ENCODE measurements at regions not wholly inside any gene's neighbourhood (a gene's known extent, or its start where the extent isn't known, plus 50 kb on each side); places are given as distances from the start of the nearest gene placed in this dataset.

DNA sequence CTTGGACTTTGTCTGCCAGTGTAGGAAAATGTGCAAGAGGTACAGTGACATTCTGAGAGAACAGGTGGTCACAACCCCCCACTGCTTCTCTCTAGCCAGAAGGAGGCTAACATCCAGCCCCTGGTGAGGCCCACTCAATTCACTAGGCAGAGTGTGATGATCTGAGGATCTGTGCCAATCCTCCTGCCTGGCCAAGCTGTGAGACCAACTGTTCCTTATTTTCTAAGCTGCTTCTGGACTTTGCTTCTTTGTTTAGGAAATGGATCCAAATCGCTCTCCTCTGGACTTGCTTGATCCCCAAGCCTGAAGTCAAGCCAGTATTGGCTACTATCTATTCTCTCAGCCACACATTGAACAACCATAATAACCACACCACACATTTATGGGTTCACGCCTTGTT, 202.8 kb downstream of the PIK3C3 start:
- Histone ChIP-seq H3K9me3 (ENCODE audit: low read depth) (no peaks in the 10 kb centered on the region), H3K27me3 (no peaks in the 10 kb centered on the region), H3K27ac (no peak overlapping the region), H3K4me1 (ENCODE audit: low read depth) (peaks cover 36% of the 10 kb centered on the region), H3K36me3 (no peaks in the 10 kb centered on the region), H3K4me3 (no peak overlapping the region)
- no peak for DNase-seq (ENCODE audit: low read depth in 1 of 2, low spot score in 1 of 2)
- TF ChIP-seq, protein P1, sequence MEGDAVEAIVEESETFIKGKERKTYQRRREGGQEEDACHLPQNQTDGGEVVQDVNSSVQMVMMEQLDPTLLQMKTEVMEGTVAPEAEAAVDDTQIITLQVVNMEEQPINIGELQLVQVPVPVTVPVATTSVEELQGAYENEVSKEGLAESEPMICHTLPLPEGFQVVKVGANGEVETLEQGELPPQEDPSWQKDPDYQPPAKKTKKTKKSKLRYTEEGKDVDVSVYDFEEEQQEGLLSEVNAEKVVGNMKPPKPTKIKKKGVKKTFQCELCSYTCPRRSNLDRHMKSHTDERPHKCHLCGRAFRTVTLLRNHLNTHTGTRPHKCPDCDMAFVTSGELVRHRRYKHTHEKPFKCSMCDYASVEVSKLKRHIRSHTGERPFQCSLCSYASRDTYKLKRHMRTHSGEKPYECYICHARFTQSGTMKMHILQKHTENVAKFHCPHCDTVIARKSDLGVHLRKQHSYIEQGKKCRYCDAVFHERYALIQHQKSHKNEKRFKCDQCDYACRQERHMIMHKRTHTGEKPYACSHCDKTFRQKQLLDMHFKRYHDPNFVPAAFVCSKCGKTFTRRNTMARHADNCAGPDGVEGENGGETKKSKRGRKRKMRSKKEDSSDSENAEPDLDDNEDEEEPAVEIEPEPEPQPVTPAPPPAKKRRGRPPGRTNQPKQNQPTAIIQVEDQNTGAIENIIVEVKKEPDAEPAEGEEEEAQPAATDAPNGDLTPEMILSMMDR (IDR thresholded peaks at IDR 0.05; ENCODE audit: low read depth, low read length), result no peak

DNA sequence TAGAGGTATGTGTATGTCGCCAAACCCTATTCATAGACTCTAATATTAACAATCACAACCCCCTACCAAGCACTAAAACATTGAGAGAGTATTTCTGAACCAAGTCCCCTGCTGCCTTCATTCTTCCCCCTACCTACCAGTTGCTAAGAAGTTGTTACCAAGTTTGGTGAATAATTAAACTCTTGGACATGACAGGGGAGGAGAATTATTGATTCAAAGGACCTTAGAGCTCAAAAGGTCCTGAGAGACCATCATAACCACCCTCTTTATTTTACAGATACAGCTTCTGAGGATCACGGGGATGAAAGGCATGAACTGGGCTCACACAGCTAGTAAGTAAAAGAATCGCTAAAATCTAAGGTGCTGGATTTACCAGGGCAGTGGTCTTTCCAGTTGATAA, 204.1 kb downstream of the PIK3C3 start:
- H3K9me3 ChIP-seq (ENCODE audit: low read depth), result no peaks in the 10 kb centered on the region
- peaks cover 26% of the 10 kb centered on the region for H3K4me1 ChIP-seq (ENCODE audit: low read depth)
- TF ChIP-seq, protein P1 (IDR thresholded peaks at IDR 0.05; ENCODE audit: low read depth, low read length), result no peak
- no peak overlapping the region for H3K4me3 ChIP-seq
- H3K27me3 ChIP-seq, result no peaks in the 10 kb centered on the region
- no peaks in the 10 kb centered on the region for H3K36me3 ChIP-seq
- no peak for DNase-seq (ENCODE audit: low read depth in 1 of 2, low spot score in 1 of 2)
- H3K27ac ChIP-seq, result no peak overlapping the region

DNA sequence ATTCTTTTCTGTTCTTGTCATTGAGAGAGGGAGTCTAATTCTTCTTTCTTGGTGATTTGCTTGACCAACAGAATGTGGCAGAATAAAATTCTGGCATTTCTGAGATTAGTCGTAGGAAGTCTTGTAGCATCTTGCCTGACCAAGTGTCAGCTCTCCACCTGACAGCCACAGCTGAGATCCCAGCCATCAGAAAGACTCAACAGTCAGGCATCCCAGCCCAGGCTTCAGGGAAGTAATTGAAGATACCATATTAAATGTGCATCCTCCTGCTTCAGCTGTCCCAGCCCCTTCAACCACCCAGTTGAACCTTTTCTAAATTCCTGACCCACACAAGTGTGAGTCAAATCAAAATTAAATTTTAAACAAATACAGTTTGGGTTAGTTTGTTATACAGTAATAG, 208.3 kb downstream of the PIK3C3 start:
- TF ChIP-seq, protein P1 (IDR thresholded peaks at IDR 0.05; ENCODE audit: low read depth, low read length), result no peak
- H3K36me3 ChIP-seq, result no peaks in the 10 kb centered on the region
- no peaks in the 10 kb centered on the region for H3K4me1 ChIP-seq (ENCODE audit: low read depth)
- H3K4me3 ChIP-seq, result no peak overlapping the region
- no peak for DNase-seq (ENCODE audit: low read depth in 1 of 2, low spot score in 1 of 2)
- H3K27me3 ChIP-seq, result no peaks in the 10 kb centered on the region
- no peaks in the 10 kb centered on the region for H3K9me3 ChIP-seq (ENCODE audit: low read depth)
- H3K27ac ChIP-seq, result no peak overlapping the region

DNA sequence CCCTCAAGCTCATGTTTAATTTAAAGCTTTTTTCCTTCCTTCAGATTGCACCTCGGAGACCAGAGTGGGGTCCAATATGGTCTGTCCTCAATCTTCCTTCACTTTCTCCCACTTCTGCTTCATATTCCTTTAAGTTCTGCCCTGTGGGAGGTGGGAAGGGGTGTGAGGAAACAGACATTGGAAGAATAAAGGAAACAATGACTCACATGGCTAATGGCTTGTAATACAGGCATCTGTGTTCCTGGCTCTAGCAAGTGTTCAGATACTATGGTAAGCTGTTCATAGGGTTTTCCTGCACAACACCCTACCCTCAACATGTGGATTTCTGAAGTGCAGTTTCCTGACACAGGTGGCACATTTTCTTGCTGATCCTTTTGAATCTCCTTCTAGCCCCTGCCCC, 209.5 kb downstream of the PIK3C3 start:
- peak in 1 of 2 donors; percentile 14 for DNase-seq (ENCODE audit: low read depth in 1 of 2, low spot score in 1 of 2)
- Histone ChIP-seq H3K4me1 (ENCODE audit: low read depth) (no peaks in the 10 kb centered on the region), H3K27me3 (no peaks in the 10 kb centered on the region), H3K4me3 (no peak overlapping the region), H3K27ac (no peak overlapping the region), H3K36me3 (no peaks in the 10 kb centered on the region), H3K9me3 (ENCODE audit: low read depth) (no peaks in the 10 kb centered on the region)
- TF ChIP-seq, protein P1 (IDR thresholded peaks at IDR 0.05; ENCODE audit: low read depth, low read length), result no peak

DNA sequence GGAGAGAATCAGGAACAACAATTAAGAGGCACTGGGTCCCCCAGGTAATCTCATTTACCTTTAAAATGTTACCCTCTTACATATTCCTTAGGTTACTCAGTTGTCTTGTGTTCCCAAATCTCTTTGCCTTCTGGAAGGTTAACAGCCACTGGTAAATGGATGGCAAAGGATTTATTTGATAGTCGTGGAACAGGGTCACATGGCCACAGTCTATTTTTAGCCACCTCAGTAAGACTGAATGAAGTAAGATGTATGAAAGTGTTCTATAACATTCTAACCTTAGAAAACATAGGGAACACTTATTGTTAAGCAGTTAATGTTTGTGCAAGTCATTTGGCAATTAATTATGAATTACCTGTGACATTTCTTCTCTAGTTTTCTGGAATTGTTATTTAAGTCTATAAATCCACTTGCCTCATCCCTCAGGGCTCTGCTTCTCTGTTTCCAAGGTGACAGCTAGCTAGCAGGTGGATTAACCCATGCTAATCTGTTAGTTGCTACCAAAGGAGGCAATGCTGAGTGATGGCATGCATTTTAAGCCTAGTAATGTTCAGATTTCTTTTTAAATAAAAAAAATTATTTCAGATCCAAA, 211.0 kb downstream of the PIK3C3 start:
- H3K27ac ChIP-seq, result no peak overlapping the region
- H3K9me3 ChIP-seq (ENCODE audit: low read depth), result no peaks in the 10 kb centered on the region
- no peaks in the 10 kb centered on the region for H3K36me3 ChIP-seq
- no peak for DNase-seq (ENCODE audit: low read depth in 1 of 2, low spot score in 1 of 2)
- no peaks in the 10 kb centered on the region for H3K4me1 ChIP-seq (ENCODE audit: low read depth)
- no peaks in the 10 kb centered on the region for H3K27me3 ChIP-seq
- H3K4me3 ChIP-seq, result no peak overlapping the region
- TF ChIP-seq, protein P1 (IDR thresholded peaks at IDR 0.05; ENCODE audit: low read depth, low read length), result no peak

DNA sequence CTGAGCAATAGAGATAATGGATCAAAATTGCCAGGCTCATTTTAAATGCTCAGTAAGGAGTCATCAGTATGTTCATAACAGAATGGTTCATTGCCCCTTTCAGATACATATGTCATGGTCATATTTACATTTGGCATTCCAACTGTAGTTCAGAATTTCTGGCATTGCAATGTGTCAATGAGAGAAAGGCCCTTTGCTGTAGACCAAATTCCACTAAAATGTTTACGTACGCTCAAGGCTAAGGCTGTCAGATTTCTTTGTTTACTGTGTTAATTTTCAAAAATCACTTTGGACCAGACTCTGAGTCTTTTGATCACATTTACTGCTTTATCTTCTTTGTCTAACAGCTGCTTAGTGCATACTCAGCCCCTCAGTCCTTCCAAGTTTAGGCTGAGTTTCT, 213.5 kb downstream of the PIK3C3 start:
- no peaks in the 10 kb centered on the region for H3K36me3 ChIP-seq
- no peaks in the 10 kb centered on the region for H3K4me1 ChIP-seq (ENCODE audit: low read depth)
- H3K9me3 ChIP-seq (ENCODE audit: low read depth), result no peaks in the 10 kb centered on the region
- DNase-seq (ENCODE audit: low read depth in 1 of 2, low spot score in 1 of 2), result no peak
- no peak overlapping the region for H3K27ac ChIP-seq
- TF ChIP-seq, protein P1 (IDR thresholded peaks at IDR 0.05; ENCODE audit: low read depth, low read length), result no peak
- H3K4me3 ChIP-seq, result no peak overlapping the region
- H3K27me3 ChIP-seq, result no peaks in the 10 kb centered on the region

Measured in cardiac muscle cell (in vitro differentiated cells and primary cell).